GM21381 (cell line): ENCODE measurements at regions not wholly inside any gene's neighbourhood (a gene's known extent, or its start where the extent isn't known, plus 50 kb on each side); places are given as distances from the start of the nearest gene placed in this dataset.

Source experiments
- ATAC-seq: cut with Tn5 transposase; IDR thresholded peaks from one replicate; pipeline ENCODE4 v1.9.1; 2021; ENCODE audit warnings: mild to moderate bottlenecking, moderate library complexity; ENCODE audit not compliant: unreplicated experiment

- no peak for ATAC-seq
Observed at GRCh38 chr14:82112210-82112839, 578.7 kb upstream of the SEL1L start.

- ATAC-seq = no peak
Observed at GRCh38 chr14:82113007-82113406, 579.4 kb upstream of the SEL1L start.

- no peak for ATAC-seq
Observed at GRCh38 chr14:82113710-82114109, 580.1 kb upstream of the SEL1L start.

- ATAC-seq = no peak
Observed at GRCh38 chr14:82116721-82117120, 583.1 kb upstream of the SEL1L start.

GRCh38 chr14:82122655-82123054, 589.0 kb upstream of the SEL1L start:
- no peak for ATAC-seq

GRCh38 chr14:82124511-82124910, 590.9 kb upstream of the SEL1L start:
- no peak for ATAC-seq

GRCh38 chr14:82126006-82126405, 592.4 kb upstream of the SEL1L start:
- no peak for ATAC-seq

- ATAC-seq = no peak
Observed at GRCh38 chr14:82134411-82134810, 600.8 kb upstream of the SEL1L start.

- no peak for ATAC-seq
Observed at GRCh38 chr14:82138431-82138830, 604.8 kb upstream of the SEL1L start.

- no peak for ATAC-seq
Observed at GRCh38 chr14:82146846-82147245, 613.2 kb upstream of the SEL1L start.

- ATAC-seq = no peak
Observed at GRCh38 chr14:82153689-82154088, 620.0 kb upstream of the SEL1L start.

GRCh38 chr14:82159624-82160023, 626.0 kb upstream of the SEL1L start:
- ATAC-seq = no peak

- no peak for ATAC-seq
Observed at GRCh38 chr14:82180139-82180538, 646.5 kb upstream of the SEL1L start.

- no peak for ATAC-seq
Observed at GRCh38 chr14:82182646-82183045, 649.0 kb upstream of the SEL1L start.

GRCh38 chr14:82190742-82191141, 657.1 kb upstream of the SEL1L start:
- ATAC-seq = no peak

- no peak for ATAC-seq
Observed at GRCh38 chr14:82192387-82192786, 658.7 kb upstream of the SEL1L start.

GRCh38 chr14:82223276-82223675, 689.6 kb upstream of the SEL1L start:
- ATAC-seq = no peak

GRCh38 chr14:82224610-82225009, 691.0 kb upstream of the SEL1L start:
- no peak for ATAC-seq

- ATAC-seq = no peak
Observed at GRCh38 chr14:82230748-82231147, 697.1 kb upstream of the SEL1L start.

- ATAC-seq = no peak
Observed at GRCh38 chr14:82238649-82239048, 705.0 kb upstream of the SEL1L start.

GRCh38 chr14:82239223-82239622, 705.6 kb upstream of the SEL1L start:
- ATAC-seq = no peak

- ATAC-seq = no peak
Observed at GRCh38 chr14:82244791-82245190, 711.1 kb upstream of the SEL1L start.

- no peak for ATAC-seq
Observed at GRCh38 chr14:82251494-82251893, 717.8 kb upstream of the SEL1L start.
